ENCODE measurements at regions not wholly inside any gene's neighbourhood (a gene's known extent, or its start where the extent isn't known, plus 50 kb on each side); places are given as distances from the start of the nearest gene placed in this dataset.
"Not testable (repeated sequence)": the region's sequence is repeated elsewhere in the genome, so short reads cannot be mapped to it uniquely, and the experiment has no call there.

DNA sequence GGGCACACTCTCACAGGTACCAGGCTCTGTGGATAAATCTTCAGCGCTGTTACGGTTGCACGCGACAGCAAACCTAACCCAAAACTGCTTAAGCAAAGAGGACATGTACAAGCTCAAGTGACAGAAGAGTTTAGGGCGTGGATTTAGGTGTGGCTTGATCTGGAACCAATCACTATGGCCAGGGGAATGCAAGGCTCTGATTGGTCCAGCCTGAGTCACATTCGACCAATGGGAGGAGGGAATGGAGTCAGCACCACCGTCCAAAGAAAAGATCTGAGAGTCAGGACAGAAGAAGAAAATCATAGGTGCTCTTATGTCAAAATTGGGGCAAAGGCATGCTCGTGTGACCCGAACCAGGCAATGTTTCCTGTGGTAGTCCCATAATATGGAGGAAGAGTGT lies 139.0 kb downstream of the TRIM43 start:
- H3K4me3 ChIP-seq (replicated peaks in 1 of 4; ENCODE audit: control extremely low read depth in 1 of 4, insufficient read depth in 1 of 4, low read depth in 3 of 4, low read length in 4 of 4): no peak overlapping the region
- TF ChIP-seq, protein P1, sequence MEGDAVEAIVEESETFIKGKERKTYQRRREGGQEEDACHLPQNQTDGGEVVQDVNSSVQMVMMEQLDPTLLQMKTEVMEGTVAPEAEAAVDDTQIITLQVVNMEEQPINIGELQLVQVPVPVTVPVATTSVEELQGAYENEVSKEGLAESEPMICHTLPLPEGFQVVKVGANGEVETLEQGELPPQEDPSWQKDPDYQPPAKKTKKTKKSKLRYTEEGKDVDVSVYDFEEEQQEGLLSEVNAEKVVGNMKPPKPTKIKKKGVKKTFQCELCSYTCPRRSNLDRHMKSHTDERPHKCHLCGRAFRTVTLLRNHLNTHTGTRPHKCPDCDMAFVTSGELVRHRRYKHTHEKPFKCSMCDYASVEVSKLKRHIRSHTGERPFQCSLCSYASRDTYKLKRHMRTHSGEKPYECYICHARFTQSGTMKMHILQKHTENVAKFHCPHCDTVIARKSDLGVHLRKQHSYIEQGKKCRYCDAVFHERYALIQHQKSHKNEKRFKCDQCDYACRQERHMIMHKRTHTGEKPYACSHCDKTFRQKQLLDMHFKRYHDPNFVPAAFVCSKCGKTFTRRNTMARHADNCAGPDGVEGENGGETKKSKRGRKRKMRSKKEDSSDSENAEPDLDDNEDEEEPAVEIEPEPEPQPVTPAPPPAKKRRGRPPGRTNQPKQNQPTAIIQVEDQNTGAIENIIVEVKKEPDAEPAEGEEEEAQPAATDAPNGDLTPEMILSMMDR (conservative IDR thresholded peaks at IDR 0.05 in 1 of 2, IDR thresholded peaks at IDR 0.05 in 1 of 2; ENCODE audit: low read depth in 1 of 2, low read length in 2 of 2): no peak
- TF ChIP-seq EZH2 (IDR thresholded peaks at IDR 0.05; ENCODE audit: low read length, missing control alignments): no peak
- H4K20me1 ChIP-seq (ENCODE audit: control insufficient read depth, extremely low read depth, insufficient read depth, low read length): no peaks in the 10 kb centered on the region
- H3K9me3 ChIP-seq (ENCODE audit: control insufficient read depth, insufficient read depth, low read depth, low read length): no peaks in the 10 kb centered on the region
- H3K79me2 ChIP-seq (ENCODE audit: control insufficient read depth, insufficient read depth, low read length): no peaks in the 10 kb centered on the region
- H2AFZ ChIP-seq (ENCODE audit: low read length): no peak overlapping the region
- DNase-seq (ENCODE audit: low read depth in 2 of 2): no peak
- H3K4me1 ChIP-seq (ENCODE audit: control insufficient read depth, extremely low read depth, insufficient read depth, low read length): no peaks in the 10 kb centered on the region
- no peaks in the 10 kb centered on the region for H3K27me3 ChIP-seq (ENCODE audit: control insufficient read depth, insufficient read depth, low read length)
- H3K27ac ChIP-seq (ENCODE audit: insufficient read depth, low read length): no peak overlapping the region
- H3K36me3 ChIP-seq (ENCODE audit: control insufficient read depth, insufficient read depth, low read length): no peaks in the 10 kb centered on the region
- H3K4me2 ChIP-seq (ENCODE audit: extremely low read depth, insufficient read depth, low read length): no peak overlapping the region
- no peak overlapping the region for H3K9ac ChIP-seq (ENCODE audit: insufficient read depth, low read length)

DNA sequence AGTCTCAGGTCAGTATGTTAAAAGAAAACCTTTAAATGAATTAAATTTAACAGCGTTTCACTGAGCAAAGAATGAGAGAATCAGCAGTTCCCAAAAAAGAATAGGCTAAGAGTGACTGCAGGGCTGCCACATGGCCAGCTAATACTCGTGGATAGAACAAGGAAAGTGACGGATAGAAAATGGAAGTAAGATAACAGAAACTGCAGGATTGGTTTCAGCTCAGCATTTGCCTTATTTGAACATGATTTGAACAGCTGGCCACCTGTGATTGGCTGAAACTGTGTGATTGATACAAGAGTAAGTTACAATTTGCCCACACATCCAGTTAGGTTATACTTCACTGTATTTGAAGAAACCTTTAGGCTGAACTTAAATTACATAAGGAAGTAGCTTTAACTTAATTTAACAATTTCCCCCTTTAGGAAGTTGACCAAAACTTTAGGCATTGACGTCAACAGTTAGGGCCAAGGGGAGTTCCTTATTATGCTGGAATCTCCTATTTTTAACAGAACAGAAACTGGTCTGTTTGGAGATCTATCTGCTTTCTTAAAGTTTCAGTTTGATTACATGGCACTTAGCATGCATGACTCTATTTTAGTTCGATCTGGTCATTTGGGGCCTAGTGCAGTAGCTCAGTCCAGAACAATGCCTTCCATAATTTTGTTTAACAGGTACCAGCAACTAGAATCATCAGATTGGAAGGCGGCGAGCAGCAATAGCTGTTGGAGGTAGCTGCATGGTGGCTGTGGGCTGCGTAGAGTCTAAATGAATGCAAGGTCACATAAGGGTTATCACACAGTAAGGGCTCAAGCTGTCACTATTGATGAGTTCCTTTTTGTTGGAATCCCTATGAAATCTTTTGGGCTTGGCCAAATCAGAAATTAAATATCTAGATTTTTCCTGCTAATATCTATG lies 143.4 kb downstream of the TRIM43 start:
- DNase-seq (ENCODE audit: low read depth in 2 of 2): no peak
- Histone ChIP-seq H3K27ac (ENCODE audit: insufficient read depth, low read length) (no peak overlapping the region), H2AFZ (ENCODE audit: low read length) (no peak overlapping the region), H3K9ac (ENCODE audit: insufficient read depth, low read length) (no peak overlapping the region), H3K79me2 (ENCODE audit: control insufficient read depth, insufficient read depth, low read length) (no peaks in the 10 kb centered on the region), H3K4me2 (ENCODE audit: extremely low read depth, insufficient read depth, low read length) (no peak overlapping the region), H4K20me1 (ENCODE audit: control insufficient read depth, extremely low read depth, insufficient read depth, low read length) (no peaks in the 10 kb centered on the region), H3K4me1 (ENCODE audit: control insufficient read depth, extremely low read depth, insufficient read depth, low read length) (no peaks in the 10 kb centered on the region), H3K9me3 (ENCODE audit: control insufficient read depth, insufficient read depth, low read depth, low read length) (no peaks in the 10 kb centered on the region), H3K36me3 (ENCODE audit: control insufficient read depth, insufficient read depth, low read length) (no peaks in the 10 kb centered on the region), H3K27me3 (ENCODE audit: control insufficient read depth, insufficient read depth, low read length) (peaks cover 4% of the 10 kb centered on the region), H3K4me3 (replicated peaks in 1 of 4; ENCODE audit: control extremely low read depth in 1 of 4, insufficient read depth in 1 of 4, low read depth in 3 of 4, low read length in 4 of 4) (no peak overlapping the region)
- TF ChIP-seq, protein P1 (conservative IDR thresholded peaks at IDR 0.05 in 1 of 2, IDR thresholded peaks at IDR 0.05 in 1 of 2; ENCODE audit: low read depth in 1 of 2, low read length in 2 of 2): no peak
- TF ChIP-seq EZH2 (IDR thresholded peaks at IDR 0.05; ENCODE audit: low read length, missing control alignments): no peak

DNA sequence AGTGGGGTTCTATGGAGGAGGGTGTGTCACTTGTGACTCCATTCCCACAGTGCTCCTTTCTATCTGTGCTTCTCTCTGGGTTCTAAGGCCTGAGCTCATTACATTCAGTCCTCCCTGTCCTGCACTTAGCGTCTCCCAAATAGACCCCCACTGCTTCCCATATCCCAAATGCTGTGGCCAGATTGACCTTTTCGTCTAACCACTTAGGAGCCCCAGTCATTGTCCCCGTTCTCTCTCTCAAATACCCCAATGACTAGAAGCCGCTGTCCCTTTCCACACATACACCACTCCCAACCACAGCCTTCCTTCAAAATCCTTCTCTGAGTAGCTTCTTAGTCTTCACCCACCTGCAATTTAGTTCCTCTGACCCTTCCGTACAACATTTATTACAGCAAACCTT lies 146.5 kb downstream of the TRIM43 start:
- Histone ChIP-seq H3K9ac (ENCODE audit: insufficient read depth, low read length) (no peak overlapping the region), H3K27me3 (ENCODE audit: control insufficient read depth, insufficient read depth, low read length) (peaks cover 7% of the 10 kb centered on the region), H3K79me2 (ENCODE audit: control insufficient read depth, insufficient read depth, low read length) (no peaks in the 10 kb centered on the region), H3K36me3 (ENCODE audit: control insufficient read depth, insufficient read depth, low read length) (no peaks in the 10 kb centered on the region), H3K4me2 (ENCODE audit: extremely low read depth, insufficient read depth, low read length) (no peak overlapping the region), H2AFZ (ENCODE audit: low read length) (no peak overlapping the region), H3K27ac (ENCODE audit: insufficient read depth, low read length) (no peak overlapping the region), H3K4me3 (replicated peaks in 1 of 4; ENCODE audit: control extremely low read depth in 1 of 4, insufficient read depth in 1 of 4, low read depth in 3 of 4, low read length in 4 of 4) (no peak overlapping the region), H3K9me3 (ENCODE audit: control insufficient read depth, insufficient read depth, low read depth, low read length) (no peaks in the 10 kb centered on the region), H4K20me1 (ENCODE audit: control insufficient read depth, extremely low read depth, insufficient read depth, low read length) (no peaks in the 10 kb centered on the region), H3K4me1 (ENCODE audit: control insufficient read depth, extremely low read depth, insufficient read depth, low read length) (no peaks in the 10 kb centered on the region)
- DNase-seq (ENCODE audit: low read depth in 2 of 2): no peak
- TF ChIP-seq, protein P1 (conservative IDR thresholded peaks at IDR 0.05 in 1 of 2, IDR thresholded peaks at IDR 0.05 in 1 of 2; ENCODE audit: low read depth in 1 of 2, low read length in 2 of 2): no peak
- TF ChIP-seq EZH2 (IDR thresholded peaks at IDR 0.05; ENCODE audit: low read length, missing control alignments): no peak

DNA sequence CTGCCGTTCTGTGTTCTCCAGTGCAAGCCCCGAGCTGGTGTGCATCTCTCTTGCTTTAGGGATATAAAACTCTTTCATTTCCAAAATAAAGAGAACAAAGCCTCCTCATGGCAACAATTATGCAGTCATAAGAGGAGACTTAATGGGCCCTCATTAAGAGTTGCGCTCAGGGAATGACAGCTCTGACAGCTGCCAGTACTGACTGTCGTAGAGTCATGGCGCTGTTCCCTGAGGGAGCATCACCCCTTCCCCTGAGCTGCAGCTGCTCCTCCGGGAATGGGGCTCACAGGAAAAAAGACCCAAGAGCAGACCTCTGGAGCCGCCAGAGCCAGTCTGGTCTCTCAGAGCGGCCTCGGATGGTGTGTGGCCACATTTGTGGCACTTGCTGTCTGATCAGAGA lies 160.3 kb downstream of the TRIM43 start:
- H3K4me1 ChIP-seq (ENCODE audit: control insufficient read depth, extremely low read depth, insufficient read depth, low read length); H3K4me3 ChIP-seq (replicated peaks in 1 of 4; ENCODE audit: control extremely low read depth in 1 of 4, insufficient read depth in 1 of 4, low read depth in 3 of 4, low read length in 4 of 4); H3K27ac ChIP-seq (ENCODE audit: insufficient read depth, low read length); H3K27me3 ChIP-seq (ENCODE audit: control insufficient read depth, insufficient read depth, low read length); H2AFZ ChIP-seq (ENCODE audit: low read length); H3K4me2 ChIP-seq (ENCODE audit: extremely low read depth, insufficient read depth, low read length); H3K9me3 ChIP-seq (ENCODE audit: control insufficient read depth, insufficient read depth, low read depth, low read length); H3K36me3 ChIP-seq (ENCODE audit: control insufficient read depth, insufficient read depth, low read length); H3K79me2 ChIP-seq (ENCODE audit: control insufficient read depth, insufficient read depth, low read length); H4K20me1 ChIP-seq (ENCODE audit: control insufficient read depth, extremely low read depth, insufficient read depth, low read length); H3K9ac ChIP-seq (ENCODE audit: insufficient read depth, low read length); DNase-seq (ENCODE audit: low read depth in 2 of 2): not testable (repeated sequence)
